DND-41 (cell line): ENCODE measurements at regions not wholly inside any gene's neighbourhood (a gene's known extent, or its start where the extent isn't known, plus 50 kb on each side); places are given as distances from the start of the nearest gene placed in this dataset.

Source experiments
- CTCF ChIP-seq: IDR thresholded peaks from 2 replicates; pipeline ENCODE4 v1.5.1; 2012; ENCODE audit warnings: borderline replicate concordance, low read length, moderate library complexity, mild to moderate bottlenecking; ENCODE audit not compliant: poor library complexity, severe bottlenecking; ENCODE audit errors: extremely low read depth
- EZH2 ChIP-seq: IDR thresholded peaks from 3 replicates; pipeline ENCODE4 v1.6.1; 2012; ENCODE audit warnings: borderline replicate concordance, low read depth, mild to moderate bottlenecking, moderate library complexity, low read length, inconsistent platforms; ENCODE audit not compliant: severe bottlenecking

- TF ChIP-seq CTCF (no peak), EZH2 (no peak)
Observed at GRCh38 chr15:31159837-31160236, 58.3 kb upstream of the TRPM1 start.
